Neural progenitor cell (in vitro differentiated cells): ENCODE measurements at regions not wholly inside any gene's neighbourhood (a gene's known extent, or its start where the extent isn't known, plus 50 kb on each side); places are given as distances from the start of the nearest gene placed in this dataset.

Experiments used
- EZH2 ChIP-seq: fragments of 200-600 bp; sonication (generic); IDR thresholded peaks from 2 replicates; pipeline ENCODE4 v1.6.1; 2017; ENCODE audit warnings: antibody characterized with exemption, mild to moderate bottlenecking, moderate library complexity
- TF ChIP-seq, protein P1 (sequence below): fragments of 200-600 bp; sonication (generic); IDR thresholded peaks from 2 replicates; pipeline ENCODE4 v1.5.1; 2017; ENCODE audit warnings: antibody characterized with exemption, mild to moderate bottlenecking

- TF ChIP-seq, protein P1, sequence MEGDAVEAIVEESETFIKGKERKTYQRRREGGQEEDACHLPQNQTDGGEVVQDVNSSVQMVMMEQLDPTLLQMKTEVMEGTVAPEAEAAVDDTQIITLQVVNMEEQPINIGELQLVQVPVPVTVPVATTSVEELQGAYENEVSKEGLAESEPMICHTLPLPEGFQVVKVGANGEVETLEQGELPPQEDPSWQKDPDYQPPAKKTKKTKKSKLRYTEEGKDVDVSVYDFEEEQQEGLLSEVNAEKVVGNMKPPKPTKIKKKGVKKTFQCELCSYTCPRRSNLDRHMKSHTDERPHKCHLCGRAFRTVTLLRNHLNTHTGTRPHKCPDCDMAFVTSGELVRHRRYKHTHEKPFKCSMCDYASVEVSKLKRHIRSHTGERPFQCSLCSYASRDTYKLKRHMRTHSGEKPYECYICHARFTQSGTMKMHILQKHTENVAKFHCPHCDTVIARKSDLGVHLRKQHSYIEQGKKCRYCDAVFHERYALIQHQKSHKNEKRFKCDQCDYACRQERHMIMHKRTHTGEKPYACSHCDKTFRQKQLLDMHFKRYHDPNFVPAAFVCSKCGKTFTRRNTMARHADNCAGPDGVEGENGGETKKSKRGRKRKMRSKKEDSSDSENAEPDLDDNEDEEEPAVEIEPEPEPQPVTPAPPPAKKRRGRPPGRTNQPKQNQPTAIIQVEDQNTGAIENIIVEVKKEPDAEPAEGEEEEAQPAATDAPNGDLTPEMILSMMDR: no peak
- no peak for TF ChIP-seq EZH2
Measured at GRCh38 chr4:126247409-126247808, 932.7 kb downstream of the FAT4 start.
